A673 (cell line): ENCODE measurements at regions not wholly inside any gene's neighbourhood (a gene's known extent, or its start where the extent isn't known, plus 50 kb on each side); places are given as distances from the start of the nearest gene placed in this dataset.

Experiments used
- BruUV-seq: library from RNA; stranded (reverse); fragments of 400-500 nt; replicated peaks from 2 replicates; lab custom pipeline; 2021; lab: Mats Ljungman, UMichigan
- CTCF ChIA-PET: fragments of 300-600 bp; sonication (Branson Sonifier 250); formaldehyde crosslinking; loops from one replicate; lab custom pipeline; 2022; ENCODE audit warnings: antibody characterized with exemption; lab: Charles Lee
- POLR2A ChIA-PET: fragments of 300-600 bp; sonication (Branson Sonifier 250); formaldehyde crosslinking; loops from one replicate; lab custom pipeline; 2022; ENCODE audit warnings: antibody characterized with exemption; ENCODE audit not compliant: low non-redundant PET; lab: Charles Lee
- DNase-seq: peaks from one replicate; pipeline ENCODE4 v3.0.0-alpha.2; 2015; ENCODE audit warnings: low spot score
- H3K27ac ChIP-seq: fragments of 200-600 bp; sonication (generic); 2 replicates; pipeline ENCODE4 v1.5.1; 2016; ENCODE audit warnings: mixed run types, low read depth, mild to moderate bottlenecking, mixed read lengths, antibody characterized with exemption, low read length; ENCODE audit not compliant: poor library complexity, severe bottlenecking
- H3K27me3 ChIP-seq: fragments of 200-600 bp; sonication (generic); replicated peaks from 2 replicates; pipeline ENCODE4 v1.6.1; 2017; ENCODE audit warnings: mixed run types, low read depth, mild to moderate bottlenecking, mixed read lengths, antibody characterized with exemption, low read length; ENCODE audit not compliant: insufficient read depth, poor library complexity
- H3K36me3 ChIP-seq: fragments of 200-600 bp; sonication (generic); 2 replicates; pipeline ENCODE4 v1.6.1; 2016; ENCODE audit warnings: mixed run types, mild to moderate bottlenecking, mixed read lengths, antibody characterized with exemption, low read length; ENCODE audit not compliant: insufficient read depth, poor library complexity, severe bottlenecking
- H3K4me1 ChIP-seq: fragments of 200-600 bp; sonication (generic); 2 replicates; pipeline ENCODE4 v1.6.1; 2017; ENCODE audit warnings: mixed run types, mild to moderate bottlenecking, mixed read lengths, antibody characterized with exemption, low read length; ENCODE audit not compliant: insufficient read depth, poor library complexity, severe bottlenecking
- H3K4me3 ChIP-seq: fragments of 200-600 bp; sonication (generic); 2 replicates; pipeline ENCODE4 v1.5.1; 2016; ENCODE audit warnings: low read depth, mixed run types, mild to moderate bottlenecking, mixed read lengths, low read length; ENCODE audit not compliant: poor library complexity, severe bottlenecking
- H3K9me3 ChIP-seq: fragments of 200-600 bp; sonication (generic); 2 replicates; pipeline ENCODE4 v1.6.1; 2016; ENCODE audit warnings: mixed run types, low read depth, mild to moderate bottlenecking, mixed read lengths, antibody characterized with exemption, low read length; ENCODE audit not compliant: poor library complexity, severe bottlenecking
- EZH2 ChIP-seq: fragments of 200-600 bp; sonication (generic); IDR thresholded peaks from 2 replicates; pipeline ENCODE4 v1.6.1; 2017; ENCODE audit warnings: borderline replicate concordance, low read depth, mild to moderate bottlenecking, mixed read lengths, antibody characterized with exemption, low read length; ENCODE audit not compliant: poor library complexity, severe bottlenecking
- intact Hi-C: fragments of 100-400 bp; cut with micrococcal nuclease; formaldehyde crosslinking; loops from one replicate; pipeline ENCODE4 v1.10.0; 2022; ENCODE audit not compliant: unreplicated experiment
- TF ChIP-seq, protein P1 (sequence below): fragments of 300-800, 200-600 bp; sonication (generic); conservative IDR thresholded peaks from 2 replicates; pipeline ENCODE4 v1.5.1; 2017; ENCODE audit warnings: low read depth, mild to moderate bottlenecking, antibody characterized with exemption, low read length, moderate library complexity, mixed read lengths

DNA sequence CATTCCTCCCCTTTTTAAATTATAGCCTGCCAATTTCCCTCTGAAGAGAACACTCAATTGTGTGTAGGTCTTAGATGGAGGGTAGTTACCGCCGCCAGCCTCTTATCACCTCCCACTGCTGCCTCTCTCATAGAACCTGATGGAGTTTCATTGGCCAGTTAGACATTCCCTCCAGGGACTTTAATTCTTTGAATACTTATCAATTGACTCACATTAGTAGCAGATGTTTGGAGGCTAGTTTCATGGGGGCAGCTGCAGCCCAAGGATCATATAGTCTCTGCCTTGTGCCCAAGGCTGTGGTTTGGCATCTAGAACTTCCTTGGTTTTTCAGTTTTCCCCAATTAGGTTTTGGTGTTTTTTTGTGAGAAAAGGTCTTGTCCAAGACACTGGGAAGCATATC lies 318.9 kb upstream of the HTR2A start:
- no peaks in the 10 kb centered on the region for H3K9me3 ChIP-seq
- no peak for TF ChIP-seq EZH2
- TF ChIP-seq, protein P1, sequence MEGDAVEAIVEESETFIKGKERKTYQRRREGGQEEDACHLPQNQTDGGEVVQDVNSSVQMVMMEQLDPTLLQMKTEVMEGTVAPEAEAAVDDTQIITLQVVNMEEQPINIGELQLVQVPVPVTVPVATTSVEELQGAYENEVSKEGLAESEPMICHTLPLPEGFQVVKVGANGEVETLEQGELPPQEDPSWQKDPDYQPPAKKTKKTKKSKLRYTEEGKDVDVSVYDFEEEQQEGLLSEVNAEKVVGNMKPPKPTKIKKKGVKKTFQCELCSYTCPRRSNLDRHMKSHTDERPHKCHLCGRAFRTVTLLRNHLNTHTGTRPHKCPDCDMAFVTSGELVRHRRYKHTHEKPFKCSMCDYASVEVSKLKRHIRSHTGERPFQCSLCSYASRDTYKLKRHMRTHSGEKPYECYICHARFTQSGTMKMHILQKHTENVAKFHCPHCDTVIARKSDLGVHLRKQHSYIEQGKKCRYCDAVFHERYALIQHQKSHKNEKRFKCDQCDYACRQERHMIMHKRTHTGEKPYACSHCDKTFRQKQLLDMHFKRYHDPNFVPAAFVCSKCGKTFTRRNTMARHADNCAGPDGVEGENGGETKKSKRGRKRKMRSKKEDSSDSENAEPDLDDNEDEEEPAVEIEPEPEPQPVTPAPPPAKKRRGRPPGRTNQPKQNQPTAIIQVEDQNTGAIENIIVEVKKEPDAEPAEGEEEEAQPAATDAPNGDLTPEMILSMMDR: no peak
- no peaks in the 10 kb centered on the region for H3K27me3 ChIP-seq
- H3K4me3 ChIP-seq: no peak overlapping the region
- no peaks in the 10 kb centered on the region for H3K36me3 ChIP-seq
- intact Hi-C loops: no loop called here
- ChIA-PET POLR2A (no interaction called here), CTCF (no interaction called here)
- peak; percentile 38 for DNase-seq
- BruUV-seq: no TSS peak
- H3K27ac ChIP-seq: no peak overlapping the region
- no peaks in the 10 kb centered on the region for H3K4me1 ChIP-seq

DNA sequence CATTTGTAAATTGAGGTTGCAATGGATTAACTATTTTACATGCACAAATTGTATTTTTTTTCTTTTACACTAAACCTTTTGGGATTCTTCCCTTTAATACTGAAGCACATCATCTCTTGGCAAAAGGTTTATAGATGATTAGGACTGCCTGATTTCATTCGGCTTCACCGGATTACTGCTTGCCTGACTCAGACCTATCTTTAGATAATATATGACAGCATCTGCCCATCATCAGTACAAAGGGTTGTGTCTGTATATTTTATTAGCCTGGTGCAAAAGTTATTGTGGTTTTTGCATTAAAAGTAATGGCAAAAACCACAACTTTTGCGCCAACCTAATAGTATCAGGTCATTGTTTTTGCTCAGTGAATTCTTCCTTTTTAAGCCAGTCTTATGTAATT lies 316.2 kb upstream of the HTR2A start:
- no TSS peak for BruUV-seq
- no peak for TF ChIP-seq EZH2
- TF ChIP-seq, protein P1: no peak
- ChIA-PET POLR2A (no interaction called here), CTCF (no interaction called here)
- H3K9me3 ChIP-seq: no peaks in the 10 kb centered on the region
- H3K4me1 ChIP-seq: no peaks in the 10 kb centered on the region
- no peak for DNase-seq
- H3K27me3 ChIP-seq: no peaks in the 10 kb centered on the region
- H3K27ac ChIP-seq: no peak overlapping the region
- intact Hi-C loops: no loop called here
- no peaks in the 10 kb centered on the region for H3K36me3 ChIP-seq
- no peak overlapping the region for H3K4me3 ChIP-seq

DNA sequence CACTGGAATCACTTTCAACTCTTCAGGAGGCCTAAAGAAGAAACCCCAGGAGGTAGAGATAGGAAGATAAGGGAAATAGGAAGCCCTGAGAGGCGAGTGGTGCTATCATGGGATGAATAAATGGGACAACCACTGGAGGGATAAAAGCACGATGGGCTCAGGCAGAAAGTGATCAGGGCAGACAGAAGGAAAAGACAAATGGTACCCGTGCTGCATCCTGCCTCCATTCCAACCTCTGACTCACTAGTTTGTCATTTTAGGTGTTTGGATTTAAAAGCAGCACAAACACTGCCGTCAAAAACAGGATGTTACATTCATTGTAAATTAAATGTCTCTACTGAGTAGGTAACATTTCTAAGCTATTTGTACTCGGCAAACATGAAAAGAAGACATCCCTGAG lies 314.3 kb upstream of the HTR2A start:
- no peak for DNase-seq
- BruUV-seq: no TSS peak
- Histone ChIP-seq H3K27me3 (no peaks in the 10 kb centered on the region), H3K27ac (no peak overlapping the region), H3K36me3 (no peaks in the 10 kb centered on the region), H3K4me3 (no peak overlapping the region), H3K9me3 (no peaks in the 10 kb centered on the region), H3K4me1 (no peaks in the 10 kb centered on the region)
- ChIA-PET CTCF (no interaction called here), POLR2A (no interaction called here)
- TF ChIP-seq, protein P1: no peak
- TF ChIP-seq EZH2: no peak
- intact Hi-C loops: no loop called here
